H1 (cell line): ENCODE measurements at regions not wholly inside any gene's neighbourhood (a gene's known extent, or its start where the extent isn't known, plus 50 kb on each side); places are given as distances from the start of the nearest gene placed in this dataset.
A peak's percentile ranks its signal among the peaks of the same experiment; 100 is the strongest.

ENCODE experiments used
- ATF2 ChIP-seq: IDR thresholded peaks from 2 replicates; pipeline ENCODE4 v1.6.1; 2012; ENCODE audit warnings: low read length, inconsistent platforms
- CTCF ChIP-seq, 3 experiments: IDR thresholded peaks; 1 replicate in 2 of 3; 2 replicates in 1 of 3; pipeline versions ENCODE4 v1.5.1 to v1.6.1; 2011; ENCODE audit warnings: low read length in 3 of 3, mild to moderate bottlenecking in 3 of 3, inconsistent platforms in 2 of 3, low read depth in 1 of 3, moderate library complexity in 1 of 3; ENCODE audit not compliant: insufficient read depth in 1 of 3; ENCODE audit errors: control extremely low read depth in 1 of 3
- EGR1 ChIP-seq: IDR thresholded peaks from 2 replicates; pipeline ENCODE4 v1.6.1; 2011; ENCODE audit warnings: low read depth, low read length, borderline replicate concordance
- EZH2 ChIP-seq: fragments of 200-600 bp; sonication (generic); IDR thresholded peaks from 2 replicates; pipeline ENCODE4 v1.7.1; 2012; ENCODE audit warnings: low read depth, mild to moderate bottlenecking, moderate library complexity, low read length, inconsistent platforms; ENCODE audit not compliant: severe bottlenecking
- FOSL1 ChIP-seq: IDR thresholded peaks from 2 replicates; pipeline ENCODE4 v1.6.1; 2011; ENCODE audit warnings: mild to moderate bottlenecking, low read depth, low read length, moderate library complexity; ENCODE audit not compliant: insufficient read depth
- GTF2F1 ChIP-seq: IDR thresholded peaks from 2 replicates; pipeline ENCODE4 v1.6.1; 2012; ENCODE audit warnings: low read depth, low read length, improper control_type of control experiment, borderline replicate concordance
- KDM1A ChIP-seq: fragments of 200-600, 300-600 bp; sonication (generic); IDR thresholded peaks from 2 replicates; pipeline ENCODE4 v1.7.1; 2016; ENCODE audit warnings: mild to moderate bottlenecking, low read length, borderline replicate concordance
- KDM4A ChIP-seq: IDR thresholded peaks from one replicate; pipeline ENCODE4 v1.7.1; 2012; ENCODE audit warnings: low read depth, mild to moderate bottlenecking, moderate library complexity, low read length, inconsistent platforms; ENCODE audit not compliant: severe bottlenecking
- KDM5A ChIP-seq: fragments of 200-600 bp; IDR thresholded peaks from 2 replicates; pipeline ENCODE4 v1.7.1; 2012; ENCODE audit warnings: mild to moderate bottlenecking, low read length, inconsistent platforms, mixed read lengths
- MAX ChIP-seq: IDR thresholded peaks from 2 replicates; pipeline ENCODE4 v1.6.1; 2012; ENCODE audit warnings: inconsistent platforms
- POLR2A ChIP-seq, 2 experiments: IDR thresholded peaks; 1 replicate in 1 of 2; 2 replicates in 1 of 2; pipeline ENCODE4 v1.6.1; 2011; ENCODE audit warnings: low read depth in 2 of 2, low read length in 2 of 2, mild to moderate bottlenecking in 2 of 2; ENCODE audit errors: control extremely low read depth in 1 of 2
- SAP30 ChIP-seq: fragments of 300-600 bp; sonication (generic); IDR thresholded peaks from 2 replicates; pipeline ENCODE4 v1.7.1; 2012; ENCODE audit warnings: low read length, moderate library complexity, mild to moderate bottlenecking, inconsistent platforms; ENCODE audit not compliant: insufficient read depth, insufficient replicate concordance
- SIN3A ChIP-seq, 2 experiments: IDR thresholded peaks in 1 of 2; conservative IDR thresholded peaks in 1 of 2; 2 replicates each; pipeline ENCODE4 v1.6.1; 2011 to 2012; ENCODE audit warnings: low read length in 2 of 2, improper control_type of control experiment in 1 of 2, low read depth in 1 of 2, mild to moderate bottlenecking in 1 of 2
- SP1 ChIP-seq: IDR thresholded peaks from 2 replicates; pipeline ENCODE4 v1.6.1; 2011; ENCODE audit warnings: low read depth, low read length
- SUZ12 ChIP-seq: fragments of 200-600 bp; sonication (generic); IDR thresholded peaks from 2 replicates; pipeline ENCODE4 v1.6.1; 2012; ENCODE audit warnings: mild to moderate bottlenecking, inconsistent platforms, low read length, moderate library complexity, mixed read lengths
- TAF1 ChIP-seq: IDR thresholded peaks from 2 replicates; pipeline ENCODE4 v1.6.1; 2011; ENCODE audit warnings: mild to moderate bottlenecking, low read depth, low read length
- TAF7 ChIP-seq: optimal IDR thresholded peaks from 2 replicates; pipeline ENCODE3; 2011; ENCODE audit warnings: low read depth, mild to moderate bottlenecking, inconsistent platforms, low read length, moderate library complexity, borderline replicate concordance
- USF2 ChIP-seq: IDR thresholded peaks from 2 replicates; pipeline ENCODE4 v1.6.1; 2011; ENCODE audit warnings: low read length, improper control_type of control experiment

- TF ChIP-seq EZH2 (no peak), SUZ12 (no peak), SP1 (peak; percentile 62; the same call in 1 of the 2 replicates), TAF7 (peak; percentile 81), KDM1A (no peak), TAF1 (peak; percentile 80), FOSL1 (no peak), MAX (peak; percentile 93), GTF2F1 (no peak), EGR1 (0 out of 2 replicates have a peak, but pooled peaks have one; percentile 7), SAP30 (no peak), KDM5A (peak; percentile 92), CTCF (IDR thresholded peaks at IDR 0.05; ENCODE audit: control extremely low read depth in 1 of 3, insufficient read depth in 1 of 3, low read depth in 1 of 3, low read length in 3 of 3) (peak in 2 of 3 experiments; percentile 22 to 56; a peak in 1 of 4 replicates), KDM4A (no peak), USF2 (peak; percentile 29; the same call in 1 of the 2 replicates), ATF2 (no peak), SIN3A (conservative IDR thresholded peaks at IDR 0.05 in 1 of 2, IDR thresholded peaks at IDR 0.05 in 1 of 2; ENCODE audit: low read depth in 1 of 2, low read length in 2 of 2) (no peak), POLR2A (IDR thresholded peaks at IDR 0.05; ENCODE audit: control extremely low read depth in 1 of 2, low read depth in 2 of 2, low read length in 2 of 2) (peak; percentile 58 to 95)
Observed at GRCh38 chrX:131830400-131831184, 192.5 kb upstream of the STK26 start (continued).
